ENCODE measurements at regions not wholly inside any gene's neighbourhood (a gene's known extent, or its start where the extent isn't known, plus 50 kb on each side); places are given as distances from the start of the nearest gene placed in this dataset.
"Not testable (repeated sequence)": the region's sequence is repeated elsewhere in the genome, so short reads cannot be mapped to it uniquely, and the experiment has no call there.

DNA sequence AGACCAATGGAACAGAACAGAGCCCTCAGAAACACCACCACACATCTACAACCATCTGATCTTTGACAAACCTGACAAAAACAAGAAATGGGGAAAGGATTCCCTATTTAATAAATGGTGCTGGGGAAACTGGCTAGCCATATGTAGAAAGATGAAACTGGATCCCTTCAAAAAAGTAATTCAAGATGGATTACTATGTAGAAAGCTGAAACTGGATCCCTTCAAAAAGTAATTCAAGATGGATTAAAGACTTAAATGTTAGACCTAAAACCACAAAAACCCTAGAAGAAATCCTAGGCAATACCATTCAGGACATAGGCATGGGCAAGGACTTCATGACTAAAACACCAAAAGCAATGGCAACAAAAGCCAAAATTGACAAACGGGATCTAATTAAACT is 221.6 kb upstream of the EDNRA start:
- not testable (repeated sequence) for DNase-seq

DNA sequence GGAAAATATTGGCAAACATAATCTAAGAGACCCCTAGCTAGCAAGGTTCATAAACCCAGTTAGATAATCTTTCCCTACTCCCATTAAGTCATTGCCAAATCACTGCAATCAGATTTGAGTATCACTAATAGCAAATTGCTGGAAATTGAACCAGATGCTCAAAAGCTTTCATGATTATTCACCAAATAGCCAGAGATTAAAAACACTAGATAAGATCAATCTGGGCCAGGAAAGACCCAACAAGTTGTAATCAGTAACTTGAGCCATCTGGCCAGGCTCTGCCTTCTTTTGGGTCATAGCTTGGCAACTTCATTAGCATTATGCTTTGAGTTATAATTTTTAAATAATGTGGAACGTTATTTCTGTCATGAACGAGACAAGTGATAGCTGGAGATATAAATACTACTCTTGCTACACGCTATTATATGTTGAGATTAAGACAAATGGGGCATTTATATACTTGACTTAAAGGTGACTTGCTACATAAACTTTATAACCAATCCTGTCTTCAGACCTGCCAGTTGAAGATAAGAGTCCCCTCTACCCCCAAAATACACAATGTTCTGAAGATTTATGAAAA is 196.6 kb upstream of the EDNRA start:
- no peak for DNase-seq

DNA sequence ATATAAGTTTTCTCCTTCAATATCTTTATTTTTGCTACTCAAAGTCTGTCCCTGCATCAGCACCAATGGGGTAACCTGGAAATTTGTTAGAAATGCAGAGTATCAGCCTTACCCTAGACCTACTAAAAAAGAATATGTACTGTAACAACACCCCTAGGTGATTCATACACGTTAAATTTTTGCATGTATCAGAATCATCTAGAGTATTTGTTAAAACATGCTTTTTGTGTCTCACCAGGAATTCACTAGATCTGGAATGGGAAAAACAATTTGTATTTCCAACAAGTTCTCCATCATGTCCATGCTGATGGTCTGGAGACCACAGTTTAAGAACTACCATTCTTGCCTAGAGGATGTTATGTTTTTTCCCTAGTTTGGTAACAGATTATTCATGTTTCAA is 196.0 kb upstream of the EDNRA start:
- DNase-seq, result no peak

DNA sequence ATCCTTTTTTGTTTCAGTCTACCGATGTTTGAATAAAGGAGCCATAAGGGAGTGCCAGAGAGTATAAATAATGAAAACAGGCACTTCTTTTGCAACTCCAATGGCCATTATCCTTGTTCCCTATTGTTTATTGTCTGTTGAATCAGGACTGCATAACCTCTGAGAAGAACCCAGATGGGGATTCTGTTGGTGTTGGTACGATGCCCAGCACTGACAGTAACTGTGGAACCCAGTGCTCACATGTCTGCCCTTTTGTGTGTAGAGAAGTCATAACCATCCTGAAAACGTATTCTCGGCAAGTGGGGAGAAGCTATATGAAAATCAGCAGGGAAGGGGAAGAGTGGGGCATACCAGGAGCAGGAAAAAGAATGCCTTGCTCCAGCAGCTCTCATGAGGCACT is 195.1 kb upstream of the EDNRA start:
- no peak for DNase-seq

DNA sequence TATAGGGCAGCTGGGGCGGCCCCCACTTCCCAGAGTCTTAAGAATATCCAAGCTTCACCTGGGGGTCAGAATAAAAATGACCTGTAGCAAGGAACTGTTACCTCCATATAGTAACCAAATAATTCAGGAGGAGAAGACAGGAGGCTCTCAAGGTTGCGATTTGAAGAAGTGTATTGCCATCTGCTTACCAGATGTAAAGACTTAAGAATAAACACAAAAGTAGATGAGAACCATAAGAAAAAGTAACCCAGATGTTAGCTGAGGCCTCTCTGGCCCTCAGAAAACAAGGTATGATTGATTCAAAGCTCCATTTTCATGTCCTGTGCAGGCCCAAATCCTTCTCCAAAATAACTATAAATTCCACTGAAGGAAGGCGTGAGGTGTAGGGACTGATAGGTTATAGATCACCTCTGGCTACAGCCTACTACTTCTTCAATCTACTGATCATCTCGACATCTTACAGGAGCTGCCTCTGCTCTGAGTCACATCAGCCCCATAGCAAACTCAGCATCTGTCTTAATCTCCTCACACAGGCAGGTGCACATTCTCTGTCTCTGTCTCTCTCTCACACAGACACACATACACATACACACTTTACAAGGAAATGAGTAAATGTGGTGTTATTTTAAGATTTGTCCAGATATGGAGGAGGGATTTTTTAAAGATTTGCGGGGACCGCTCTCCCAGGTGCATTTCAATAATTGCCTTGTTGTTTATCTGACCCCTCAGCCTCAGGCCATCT is 193.9 kb upstream of the EDNRA start:
- DNase-seq, result no peak

DNA sequence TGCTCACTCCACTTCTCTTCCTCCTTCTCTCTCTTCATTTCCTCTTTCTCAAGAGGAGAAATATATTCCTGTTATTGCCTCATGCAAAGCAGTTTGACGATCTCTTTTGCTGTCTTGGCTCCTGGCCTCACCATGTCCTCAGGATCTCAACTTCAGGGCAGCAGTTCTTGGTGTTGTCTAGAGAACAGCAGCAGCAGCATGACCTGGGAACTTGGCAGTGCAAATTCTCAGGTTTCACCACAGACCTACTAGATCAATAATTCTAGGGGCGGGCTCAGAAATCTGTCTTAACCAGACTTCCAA is 193.4 kb upstream of the EDNRA start:
- DNase-seq, result no peak

DNA sequence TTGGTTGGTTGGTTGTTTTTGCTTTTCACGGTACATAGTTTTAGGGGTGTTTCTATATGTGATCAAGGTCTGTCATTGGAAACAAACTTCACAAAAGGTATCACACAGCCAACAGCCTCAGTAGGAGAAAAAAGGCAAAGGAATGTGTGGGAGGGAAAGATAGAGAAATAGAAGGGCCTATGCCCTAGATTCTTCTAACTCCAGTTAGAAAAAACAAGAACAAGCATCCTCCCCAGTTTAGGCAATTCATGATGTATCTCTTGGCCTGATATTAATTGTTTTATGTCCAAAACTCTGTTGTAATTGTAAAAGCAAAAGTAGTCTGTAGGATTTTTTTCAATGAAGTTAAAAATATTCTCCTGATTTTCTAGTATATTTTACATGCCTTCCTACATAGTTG is 192.4 kb upstream of the EDNRA start:
- no peak for DNase-seq

DNA sequence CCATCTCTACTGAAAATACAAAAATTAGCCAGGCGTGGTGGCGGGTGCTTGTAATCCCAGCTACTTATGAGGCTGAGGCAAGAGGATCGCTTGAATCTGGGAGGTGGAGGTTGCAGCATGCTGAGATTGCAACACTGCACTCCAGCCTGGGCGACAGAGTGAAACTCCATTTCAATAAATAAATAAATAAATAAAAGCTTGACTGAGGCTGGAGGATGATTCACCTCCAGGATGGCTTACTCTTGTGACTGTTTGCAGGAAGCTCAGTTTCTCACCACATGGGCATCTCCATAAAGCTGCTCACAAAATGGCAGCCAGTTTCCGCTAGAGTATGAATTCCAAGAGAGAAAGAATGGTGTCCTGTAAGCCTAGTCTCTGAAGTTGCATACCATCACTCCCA is 191.7 kb upstream of the EDNRA start:
- DNase-seq, result no peak

DNA sequence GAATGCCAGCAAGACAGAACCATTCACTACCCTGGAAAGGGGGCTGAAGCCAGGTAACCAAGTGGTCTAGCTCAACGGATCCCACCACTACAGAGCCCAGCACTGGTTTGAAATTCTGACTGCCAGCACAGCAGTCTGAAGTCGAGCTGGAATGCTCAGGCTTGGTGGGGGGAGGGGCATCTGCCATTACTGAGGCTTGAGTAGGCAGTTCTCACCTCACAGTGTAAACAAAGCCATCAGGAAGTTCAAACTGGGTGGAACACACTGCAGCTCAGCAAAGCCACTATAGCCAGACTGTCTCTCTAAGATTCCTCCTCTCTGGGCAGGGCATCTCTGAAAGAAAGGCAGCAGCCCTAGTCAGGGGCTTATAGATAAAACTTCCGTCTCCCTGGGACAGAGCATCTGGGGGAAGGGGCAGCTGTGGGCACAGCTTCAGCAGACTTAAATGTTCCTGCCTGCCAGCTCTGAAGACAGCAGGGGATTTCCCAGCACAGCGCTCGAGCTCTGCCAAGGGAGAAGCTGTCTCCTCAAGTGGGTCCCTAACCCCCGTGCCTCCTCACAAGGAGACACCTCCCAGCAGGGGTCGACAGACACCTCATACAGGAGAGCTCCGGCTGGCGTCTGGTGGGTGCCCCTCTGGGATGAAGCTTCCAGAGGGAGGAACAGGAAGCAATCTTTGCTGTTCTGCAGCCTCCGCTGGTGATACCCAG is 188.1 kb upstream of the EDNRA start:
- not testable (repeated sequence) for DNase-seq

DNA sequence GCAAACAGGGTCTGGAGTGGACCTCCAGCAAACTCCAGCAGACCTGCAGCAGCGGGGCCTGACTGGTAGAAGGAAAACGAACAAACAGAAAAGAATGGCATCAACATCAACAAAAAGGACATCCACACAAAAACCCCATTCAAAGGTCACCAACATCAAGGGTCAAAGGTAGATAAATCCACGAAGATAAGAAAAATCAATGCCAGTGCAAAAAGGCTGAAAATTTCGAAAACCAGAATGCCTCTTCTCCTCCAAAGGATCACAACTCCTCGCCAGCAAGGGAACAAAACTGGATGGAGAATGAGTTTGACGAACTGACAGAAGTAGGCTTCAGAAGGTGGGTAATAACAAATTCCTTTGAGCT is 187.6 kb upstream of the EDNRA start:
- not testable (repeated sequence) for DNase-seq

DNA sequence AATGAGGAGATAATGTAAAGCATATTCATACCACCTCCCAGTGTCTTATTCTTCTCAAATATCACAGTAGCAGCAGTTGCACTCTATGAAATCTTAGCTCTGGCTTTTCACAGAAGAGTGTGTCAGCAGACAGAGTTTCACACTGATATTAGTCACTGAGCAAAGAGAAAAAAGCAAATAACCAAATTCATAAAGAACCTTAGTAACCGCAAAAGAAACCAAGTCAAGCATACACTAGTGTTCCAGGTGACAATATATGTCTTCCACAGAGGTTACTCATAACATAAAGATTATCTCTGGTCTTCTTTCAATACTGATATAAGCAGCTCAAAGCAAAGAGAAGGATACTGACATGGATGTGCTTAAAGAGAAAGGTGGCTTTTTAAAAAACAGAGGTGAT is 181.7 kb upstream of the EDNRA start:
- no peak for DNase-seq

DNA sequence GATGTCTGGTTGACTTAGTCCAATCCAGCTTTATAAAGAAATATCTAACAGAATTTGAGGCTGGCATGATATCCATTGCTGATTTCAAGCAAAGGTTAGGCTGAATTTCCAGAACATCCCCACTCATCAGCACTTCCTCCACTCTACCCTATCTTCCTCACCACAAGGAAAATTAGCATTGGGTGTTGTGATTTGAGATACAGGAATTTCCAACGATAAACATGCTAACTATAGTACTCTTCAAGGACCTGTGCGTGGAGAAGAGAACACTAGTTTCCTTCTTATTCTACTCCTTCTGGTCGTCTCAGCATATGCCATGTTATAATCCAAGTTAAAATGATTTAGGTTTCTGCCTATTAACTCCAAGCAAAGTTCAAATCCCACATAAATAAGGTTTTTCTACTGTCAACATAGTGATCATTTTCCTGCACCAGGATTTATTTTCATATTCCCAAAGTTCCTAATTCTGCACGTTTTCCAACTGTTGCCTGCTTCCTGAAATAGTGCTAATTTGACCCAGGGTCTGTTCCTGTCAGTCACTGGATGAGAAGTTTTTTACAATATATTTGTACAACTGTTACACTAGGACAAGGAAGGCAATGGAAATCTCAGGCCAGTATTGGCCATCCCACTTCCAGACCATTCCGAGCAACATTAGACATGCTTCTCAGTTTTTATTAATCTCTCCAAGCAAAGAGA is 177.6 kb upstream of the EDNRA start:
- no peak for DNase-seq

DNA sequence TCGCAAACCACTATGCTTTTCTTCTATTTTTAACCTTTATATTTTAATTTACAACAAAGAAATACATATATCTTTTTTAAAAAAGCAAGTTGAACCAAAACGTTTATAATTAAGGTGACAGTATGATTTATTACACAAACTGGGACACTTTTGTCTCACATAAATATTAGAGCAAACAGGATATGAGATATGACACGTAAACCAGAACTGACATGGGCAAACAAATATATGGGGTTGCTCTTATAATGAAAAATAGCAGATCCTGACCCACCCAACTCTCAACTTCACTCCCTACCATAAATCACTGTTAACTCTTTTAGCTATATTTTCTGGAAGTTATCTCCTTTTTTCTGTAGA is 177.0 kb upstream of the EDNRA start:
- DNase-seq, result no peak

DNA sequence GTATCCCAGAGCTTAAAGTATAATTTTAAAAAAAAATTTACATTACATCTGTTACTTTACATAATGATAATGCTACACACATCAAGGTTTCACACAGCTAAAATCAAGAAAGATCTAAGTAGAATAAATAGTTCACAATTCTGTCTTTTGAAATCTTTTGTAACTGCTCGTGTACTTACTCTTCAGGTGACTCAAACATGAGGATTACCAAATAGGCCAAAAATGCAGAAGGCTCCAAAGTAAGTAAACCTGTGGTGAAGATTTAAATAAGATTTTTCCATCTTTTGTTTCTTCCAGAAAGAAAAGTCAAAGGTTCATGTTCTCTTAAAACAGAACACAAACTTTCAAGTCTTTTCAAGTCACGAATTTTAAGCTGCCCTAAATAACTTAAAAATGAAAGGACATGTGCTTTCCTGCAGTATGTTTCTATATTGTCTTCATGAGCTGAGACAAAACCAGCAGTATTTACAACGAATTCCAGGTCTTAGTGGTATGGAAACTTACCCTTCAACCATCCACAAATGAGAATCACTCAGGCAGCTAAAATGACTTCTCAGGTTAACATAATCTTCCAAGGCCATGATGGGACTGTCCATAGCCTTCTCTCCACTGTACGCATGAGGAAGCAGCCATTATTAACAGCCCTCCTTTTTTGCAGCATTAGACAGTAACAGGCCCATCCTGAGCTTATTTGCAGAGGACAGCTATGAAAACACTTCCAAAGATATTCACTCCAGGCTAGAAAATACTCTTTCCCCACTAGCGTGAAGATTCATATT is 172.8 kb upstream of the EDNRA start:
- no peak for DNase-seq

DNA sequence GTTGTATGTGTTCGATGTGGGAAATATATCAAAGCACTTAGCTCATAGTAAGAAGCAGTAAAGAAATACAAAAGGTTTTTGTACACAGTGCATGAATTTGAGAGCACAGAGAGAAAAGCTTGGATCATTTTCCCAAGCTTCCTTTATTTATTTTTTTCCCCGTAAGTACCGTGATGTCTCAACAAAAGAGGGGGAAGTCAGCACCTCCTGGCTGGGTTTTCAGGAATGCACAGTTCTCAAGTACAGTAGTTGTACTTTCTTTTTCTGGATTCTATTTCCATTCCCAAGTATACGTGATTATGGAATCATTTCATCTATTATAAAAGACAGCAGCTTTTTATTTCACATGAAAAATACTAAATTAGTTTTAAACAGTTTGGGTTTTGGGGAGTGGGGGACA is 171.5 kb upstream of the EDNRA start:
- DNase-seq, result no peak

DNA sequence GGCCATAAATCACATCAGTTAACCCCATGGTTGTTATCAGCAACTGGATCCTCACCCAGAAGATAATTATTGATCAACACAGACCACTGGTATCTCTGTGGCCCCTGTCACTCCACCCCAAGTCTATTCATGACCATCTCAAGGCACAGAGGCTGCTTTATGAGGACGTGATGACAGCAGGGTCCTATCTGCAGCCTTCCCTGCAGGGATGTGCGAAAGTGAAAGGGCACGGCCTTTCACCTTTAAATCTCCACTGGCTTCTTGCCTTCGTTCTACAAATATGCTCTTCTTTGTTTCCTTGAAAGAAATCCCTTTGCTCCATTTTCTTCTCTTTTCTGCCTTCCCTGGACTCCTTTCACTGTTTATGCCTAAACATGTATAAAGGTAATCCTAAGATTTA is 170.6 kb upstream of the EDNRA start:
- no peak for DNase-seq

DNA sequence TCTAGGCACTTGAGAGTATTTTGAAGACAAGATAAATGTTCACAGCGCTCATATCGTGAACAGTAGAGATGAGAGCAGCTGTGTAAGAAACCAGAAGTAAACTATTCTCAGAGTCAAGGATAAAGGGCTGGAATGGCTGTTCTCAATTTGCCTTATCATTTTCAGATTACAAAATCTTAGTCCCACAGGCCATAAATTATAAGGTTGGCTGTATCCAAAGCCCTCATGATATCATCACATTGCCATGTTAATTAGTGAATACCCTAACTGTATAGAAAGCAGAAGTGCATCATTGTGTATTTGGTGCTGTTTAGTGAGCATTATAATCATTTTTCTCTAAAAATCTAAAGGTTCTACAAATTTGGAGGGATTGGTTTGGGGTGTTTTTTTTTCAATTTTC is 168.9 kb upstream of the EDNRA start:
- DNase-seq, result no peak

DNA sequence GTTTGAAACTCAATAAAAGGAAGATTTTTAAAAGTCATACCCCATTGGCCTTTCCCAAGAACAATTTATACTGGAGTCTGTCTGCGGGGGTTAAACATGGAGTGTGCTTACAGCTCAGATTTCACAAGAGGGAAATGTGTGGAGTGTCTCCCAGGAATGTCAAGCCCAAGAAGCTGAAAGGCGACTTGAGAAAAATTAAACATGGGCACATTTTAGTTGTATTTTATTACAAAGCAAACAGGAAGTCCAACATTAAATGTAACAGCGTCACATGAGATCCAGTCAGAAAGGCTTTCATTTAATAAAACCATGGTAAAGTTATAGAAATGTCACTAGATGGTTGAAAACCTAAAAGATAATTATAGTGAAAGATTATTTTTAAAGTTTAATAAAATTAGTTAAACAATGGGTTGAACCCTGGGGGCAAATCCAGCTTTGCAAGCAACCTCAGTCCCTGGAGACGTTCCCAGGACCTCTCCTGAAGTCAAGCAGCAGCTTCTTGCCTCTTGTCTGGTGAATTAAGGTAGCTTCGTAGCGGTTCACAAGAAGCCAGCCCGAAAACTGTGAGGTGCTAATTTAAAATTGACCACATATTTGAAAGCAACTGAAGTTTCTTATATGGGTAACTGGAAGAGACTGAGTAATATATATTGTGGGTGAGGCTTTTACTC is 168.4 kb upstream of the EDNRA start:
- DNase-seq, result no peak

DNA sequence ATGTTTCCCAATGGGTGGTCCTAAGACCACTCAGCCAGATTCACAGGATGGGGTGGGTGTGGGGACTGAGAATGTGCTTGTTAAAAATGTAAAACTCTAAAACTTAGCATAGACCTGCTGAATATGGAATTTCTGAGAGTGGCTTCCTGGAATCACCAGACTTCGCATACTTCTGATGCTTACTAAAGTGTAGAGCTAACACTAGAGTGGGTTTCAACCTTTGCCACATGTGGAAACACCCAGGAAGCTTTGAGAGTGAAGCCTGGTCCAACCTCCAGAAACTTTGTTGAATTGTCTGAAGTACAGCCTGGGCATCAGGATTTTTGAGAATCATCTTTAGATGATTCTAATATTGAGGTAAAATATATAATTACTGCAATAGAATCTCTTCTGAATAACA is 167.8 kb upstream of the EDNRA start:
- no peak for DNase-seq

DNA sequence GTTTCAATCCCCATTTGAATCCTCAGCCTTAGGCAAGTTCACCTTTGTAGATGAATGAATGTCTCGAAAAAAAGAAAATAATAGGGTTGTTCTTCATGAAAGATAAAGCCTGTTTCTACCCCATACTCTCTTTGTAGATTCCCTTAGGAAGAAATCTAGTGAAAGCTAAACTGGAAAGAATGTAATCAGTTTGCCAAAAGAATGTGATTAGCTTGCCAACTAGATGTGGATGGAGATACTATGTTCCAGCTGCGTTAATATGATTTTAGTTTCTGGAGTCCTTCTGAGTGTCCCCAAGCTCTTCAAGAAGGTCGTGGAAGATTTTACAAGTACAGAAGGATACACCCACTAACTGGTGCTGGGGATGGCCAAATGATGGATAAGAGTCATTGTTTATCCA is 162.3 kb upstream of the EDNRA start:
- no peak for DNase-seq

DNA sequence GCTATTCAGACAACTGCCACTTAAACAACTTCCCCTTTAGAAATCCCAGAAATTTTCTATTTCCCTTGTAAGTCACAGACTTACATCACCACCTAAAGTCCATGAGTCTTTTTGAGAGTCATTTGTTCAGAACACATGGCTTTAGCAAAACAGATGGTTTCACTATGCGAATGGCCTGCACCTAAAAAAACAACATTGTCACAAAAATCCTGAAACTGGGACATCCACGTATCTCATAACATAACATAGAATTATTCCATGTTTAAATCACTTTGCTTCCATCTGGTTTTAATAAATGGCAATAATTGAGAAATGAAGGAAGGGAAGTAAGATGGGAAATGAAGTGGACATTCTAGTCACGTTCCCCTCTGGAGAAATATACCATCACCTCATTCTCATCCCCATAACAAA is 155.3 kb upstream of the EDNRA start:
- DNase-seq, result no peak

DNA sequence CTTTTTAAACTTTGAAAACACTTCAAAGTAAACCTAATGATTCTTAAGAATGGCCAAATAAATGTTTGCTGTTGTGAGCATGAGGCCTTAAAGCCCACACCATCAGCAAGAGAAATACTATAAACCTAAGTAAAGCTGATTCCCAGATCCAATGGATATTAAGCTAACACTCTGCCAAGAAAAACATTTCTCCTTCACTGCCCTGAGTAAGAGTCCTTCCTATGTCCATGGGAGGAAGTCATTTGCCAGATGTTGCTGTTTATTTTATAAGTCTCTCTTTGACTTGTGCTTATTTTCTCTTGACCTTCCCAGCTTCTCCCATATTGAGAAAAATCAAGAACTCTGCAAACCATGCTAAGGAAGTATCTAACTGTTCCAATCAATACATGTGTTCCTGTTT is 154.3 kb upstream of the EDNRA start:
- no peak for DNase-seq

DNA sequence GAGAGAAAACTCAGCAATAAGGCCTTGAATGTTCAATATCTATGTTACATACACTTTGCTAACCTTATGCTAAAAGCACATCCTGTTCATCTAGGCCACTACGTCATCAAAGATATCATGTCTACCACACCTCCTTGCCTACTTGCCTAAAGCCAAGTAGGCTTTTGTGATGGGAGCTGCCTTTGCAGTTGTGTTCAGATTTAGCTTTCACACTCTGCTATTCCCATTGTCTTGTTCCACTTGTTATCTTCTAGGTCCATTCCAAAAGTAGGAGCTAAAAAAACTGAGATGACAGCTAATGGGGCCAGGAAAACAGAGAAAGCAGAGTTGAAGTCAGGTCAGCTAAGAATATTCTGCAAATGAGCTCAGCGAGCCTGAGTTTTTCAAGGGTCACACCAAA is 153.6 kb upstream of the EDNRA start:
- DNase-seq, result no peak

Measured in activated T-cell treated with anti-CD3 and anti-CD28 coated beads, Interleukin-2, amount 50 U/mL, for 1 hour (primary cell).